ENCODE measurements at regions not wholly inside any gene's neighbourhood (a gene's known extent, or its start where the extent isn't known, plus 50 kb on each side); places are given as distances from the start of the nearest gene placed in this dataset.

DNA sequence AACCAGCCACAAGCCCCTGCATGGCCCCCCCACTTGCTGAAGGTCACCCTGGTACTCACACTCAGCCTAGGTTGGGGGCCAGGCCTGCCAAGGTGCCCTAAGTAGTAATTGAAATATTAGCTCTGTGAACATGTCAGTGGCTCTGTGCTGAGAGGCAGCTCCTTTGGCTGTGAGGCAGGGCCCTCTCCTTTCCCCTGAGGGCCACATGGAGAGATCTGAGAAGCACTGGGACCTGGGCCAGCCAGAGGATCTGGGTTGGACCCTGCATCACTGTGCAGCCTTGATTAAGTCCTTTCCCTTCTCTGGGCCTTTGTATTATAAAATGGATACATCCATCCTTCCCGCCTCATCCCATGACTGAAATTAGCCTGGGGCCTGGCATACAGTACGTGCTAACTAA is 58.0 kb upstream of the FAM222A start:
- no peak for FAIRE-seq
- Histone ChIP-seq H3K9me1 (replicated peaks; ENCODE audit: control insufficient read depth, extremely low read depth, insufficient read depth, low read length) (no peaks in the 10 kb centered on the region), H3K9me3 (replicated peaks; ENCODE audit: control insufficient read depth, insufficient read depth, low read length) (no peaks in the 10 kb centered on the region), H3K79me2 (ENCODE audit: control insufficient read depth, insufficient read depth, low read length) (no peaks in the 10 kb centered on the region), H3K9ac (replicated peaks; ENCODE audit: extremely low read depth, insufficient read depth, low read length) (no peak overlapping the region), H2AFZ (ENCODE audit: low read depth, low read length) (no peak overlapping the region), H3K4me1 (ENCODE audit: control insufficient read depth, extremely low read depth, insufficient read depth, low read length) (no peaks in the 10 kb centered on the region), H4K20me1 (replicated peaks; ENCODE audit: control insufficient read depth, extremely low read depth, insufficient read depth, low read length) (no peaks in the 10 kb centered on the region), H3K27ac (ENCODE audit: insufficient read depth, low read depth, low read length) (no peak overlapping the region), H3K27me3 (ENCODE audit: control insufficient read depth in 2 of 2, insufficient read depth in 2 of 2, low read length in 2 of 2) (peaks cover 0 to 2% of the 10 kb centered on the region in 2 experiments), H3K4me2 (ENCODE audit: insufficient read depth, low read length) (no peak overlapping the region), H3K36me3 (ENCODE audit: control insufficient read depth in 2 of 2, extremely low read depth in 1 of 2, insufficient read depth in 2 of 2, low read length in 2 of 2) (no peaks in the 10 kb centered on the region), H3K4me3 (replicated peaks in 1 of 3; ENCODE audit: insufficient read depth in 1 of 3, low read depth in 1 of 3, low read length in 3 of 3) (no peak overlapping the region)
- DNase-seq (ENCODE audit: low read depth, low spot score): no peak
- ChIA-PET CTCF (no interaction called here), POLR2A (no interaction called here)
- dilution Hi-C loops (cut with MboI; ENCODE audit: extremely low pct_ligation_motif_present, low sequenced_read_pairs): no loop called here
- no TSS peak for BruUV-seq (replicated peaks)
- intact Hi-C loops (cut with micrococcal nuclease): no loop called here
- TF ChIP-seq POLR2A (IDR thresholded peaks at IDR 0.05; ENCODE audit: low read depth, low read length) (no peak), MYC (IDR thresholded peaks at IDR 0.05; ENCODE audit: low read depth, low read length) (no peak), EZH2 (IDR thresholded peaks at IDR 0.05; ENCODE audit: borderline replicate concordance, low read depth, low read length, severe bottlenecking) (no peak), JUN (IDR thresholded peaks at IDR 0.05; ENCODE audit: borderline replicate concordance, insufficient read depth, insufficient read length, low read depth) (no peak), FOS (IDR thresholded peaks at IDR 0.05; ENCODE audit: borderline replicate concordance, insufficient read depth, low read length) (no peak), GATA2 (IDR thresholded peaks at IDR 0.05; ENCODE audit: insufficient read depth, insufficient read length, low read depth, low read length) (no peak), POLR2AphosphoS5 (IDR thresholded peaks at IDR 0.05; ENCODE audit: insufficient read depth, low read depth, low read length) (no peak)
- TF ChIP-seq, protein P1, sequence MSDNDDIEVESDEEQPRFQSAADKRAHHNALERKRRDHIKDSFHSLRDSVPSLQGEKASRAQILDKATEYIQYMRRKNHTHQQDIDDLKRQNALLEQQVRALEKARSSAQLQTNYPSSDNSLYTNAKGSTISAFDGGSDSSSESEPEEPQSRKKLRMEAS (IDR thresholded peaks at IDR 0.05; ENCODE audit: insufficient read depth, insufficient read length): no peak
- TF ChIP-seq, protein P2, sequence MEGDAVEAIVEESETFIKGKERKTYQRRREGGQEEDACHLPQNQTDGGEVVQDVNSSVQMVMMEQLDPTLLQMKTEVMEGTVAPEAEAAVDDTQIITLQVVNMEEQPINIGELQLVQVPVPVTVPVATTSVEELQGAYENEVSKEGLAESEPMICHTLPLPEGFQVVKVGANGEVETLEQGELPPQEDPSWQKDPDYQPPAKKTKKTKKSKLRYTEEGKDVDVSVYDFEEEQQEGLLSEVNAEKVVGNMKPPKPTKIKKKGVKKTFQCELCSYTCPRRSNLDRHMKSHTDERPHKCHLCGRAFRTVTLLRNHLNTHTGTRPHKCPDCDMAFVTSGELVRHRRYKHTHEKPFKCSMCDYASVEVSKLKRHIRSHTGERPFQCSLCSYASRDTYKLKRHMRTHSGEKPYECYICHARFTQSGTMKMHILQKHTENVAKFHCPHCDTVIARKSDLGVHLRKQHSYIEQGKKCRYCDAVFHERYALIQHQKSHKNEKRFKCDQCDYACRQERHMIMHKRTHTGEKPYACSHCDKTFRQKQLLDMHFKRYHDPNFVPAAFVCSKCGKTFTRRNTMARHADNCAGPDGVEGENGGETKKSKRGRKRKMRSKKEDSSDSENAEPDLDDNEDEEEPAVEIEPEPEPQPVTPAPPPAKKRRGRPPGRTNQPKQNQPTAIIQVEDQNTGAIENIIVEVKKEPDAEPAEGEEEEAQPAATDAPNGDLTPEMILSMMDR (IDR thresholded peaks at IDR 0.05; ENCODE audit: extremely low read depth in 1 of 2, insufficient read depth in 1 of 2, low read depth in 1 of 2, low read length in 2 of 2): no peak
